ENCODE measurements at regions not wholly inside any gene's neighbourhood (a gene's known extent, or its start where the extent isn't known, plus 50 kb on each side); places are given as distances from the start of the nearest gene placed in this dataset.
A peak's percentile ranks its signal among the peaks of the same experiment; 100 is the strongest.

DNA sequence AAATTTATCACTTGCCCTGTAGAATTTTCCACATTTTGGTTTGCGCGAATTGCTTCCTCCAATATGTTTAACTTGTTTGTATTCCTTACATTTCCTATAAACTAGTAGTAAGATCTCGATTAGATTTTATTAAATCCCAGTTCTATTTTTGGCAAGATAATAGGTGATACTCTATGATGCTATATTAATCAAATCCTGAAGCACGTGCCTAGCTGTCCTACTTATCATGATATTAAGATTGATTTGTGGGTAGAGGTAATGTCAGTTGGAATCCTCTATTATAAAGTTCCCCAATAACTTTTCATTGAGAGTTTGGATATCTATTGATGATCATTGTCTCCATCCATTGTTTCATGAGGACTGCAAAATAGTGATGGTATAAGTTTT lies 82.8 kb upstream of the RIPOR2 start:
- H3K27me3 Mint-ChIP-seq = no peaks in the 10 kb centered on the region
- ChIA-PET CTCF (interaction anchor here (0.7 to 8.7 kb wide), 78 partner anchors 8 to 449 kb away, joined by 3 to 156 read pairs (median 6); partner anchors contain the start of genes ACOT13, C6orf62, GMNN and RIPOR2), POLR2A (interaction anchor here (0.7 to 1.6 kb wide), 4 partner anchors 12 to 231 kb away, joined by 3 to 4 read pairs (median 3); no protein-coding TSS in a partner anchor)
- no peak overlapping the region for H3K27ac Mint-ChIP-seq
- TF ChIP-seq, protein P1, sequence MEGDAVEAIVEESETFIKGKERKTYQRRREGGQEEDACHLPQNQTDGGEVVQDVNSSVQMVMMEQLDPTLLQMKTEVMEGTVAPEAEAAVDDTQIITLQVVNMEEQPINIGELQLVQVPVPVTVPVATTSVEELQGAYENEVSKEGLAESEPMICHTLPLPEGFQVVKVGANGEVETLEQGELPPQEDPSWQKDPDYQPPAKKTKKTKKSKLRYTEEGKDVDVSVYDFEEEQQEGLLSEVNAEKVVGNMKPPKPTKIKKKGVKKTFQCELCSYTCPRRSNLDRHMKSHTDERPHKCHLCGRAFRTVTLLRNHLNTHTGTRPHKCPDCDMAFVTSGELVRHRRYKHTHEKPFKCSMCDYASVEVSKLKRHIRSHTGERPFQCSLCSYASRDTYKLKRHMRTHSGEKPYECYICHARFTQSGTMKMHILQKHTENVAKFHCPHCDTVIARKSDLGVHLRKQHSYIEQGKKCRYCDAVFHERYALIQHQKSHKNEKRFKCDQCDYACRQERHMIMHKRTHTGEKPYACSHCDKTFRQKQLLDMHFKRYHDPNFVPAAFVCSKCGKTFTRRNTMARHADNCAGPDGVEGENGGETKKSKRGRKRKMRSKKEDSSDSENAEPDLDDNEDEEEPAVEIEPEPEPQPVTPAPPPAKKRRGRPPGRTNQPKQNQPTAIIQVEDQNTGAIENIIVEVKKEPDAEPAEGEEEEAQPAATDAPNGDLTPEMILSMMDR (IDR thresholded peaks at IDR 0.05) = no peak
- intact Hi-C loops (cut with micrococcal nuclease) = loop anchor here (2.0 to 5.0 kb wide), 4 partner anchors 162 to 436 kb away; partner anchors contain the start of genes ARMH2 and C6orf62
- ATAC-seq (no peak), DNase-seq (no peak)
- H3K4me3 Mint-ChIP-seq = no peak overlapping the region
- peaks cover 46% of the 10 kb centered on the region for H3K4me1 Mint-ChIP-seq (ENCODE audit: low read depth)
- no peaks in the 10 kb centered on the region for H3K9me3 Mint-ChIP-seq
- H3K36me3 Mint-ChIP-seq (ENCODE audit: low read depth) = no peaks in the 10 kb centered on the region

DNA sequence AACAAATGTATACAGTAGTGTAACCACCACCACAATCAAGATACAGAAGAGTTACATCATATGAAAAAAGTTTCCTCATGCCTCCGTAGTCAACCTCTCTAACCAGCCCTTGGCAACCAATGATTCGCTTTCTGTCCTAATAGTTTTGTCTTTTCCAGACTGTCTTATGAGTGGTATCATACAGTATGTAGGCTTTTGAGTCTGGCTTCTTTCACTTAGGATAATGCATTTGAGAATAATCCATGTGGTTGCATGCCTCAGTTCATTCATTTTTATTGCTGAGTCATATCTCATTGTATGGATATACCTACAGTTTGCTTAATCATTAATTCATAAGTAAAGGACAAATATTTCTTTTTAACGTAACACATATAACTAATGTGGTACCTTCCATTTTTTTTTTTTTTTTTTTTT lies 86.4 kb upstream of the RIPOR2 start:
- no peaks in the 10 kb centered on the region for H3K9me3 Mint-ChIP-seq
- no peaks in the 10 kb centered on the region for H3K27me3 Mint-ChIP-seq
- TF ChIP-seq, protein P1 (IDR thresholded peaks at IDR 0.05) = no peak
- H3K4me1 Mint-ChIP-seq (ENCODE audit: low read depth) = peaks cover 48% of the 10 kb centered on the region
- DNase-seq (no peak), ATAC-seq (no peak)
- no peak overlapping the region for H3K27ac Mint-ChIP-seq
- no peaks in the 10 kb centered on the region for H3K36me3 Mint-ChIP-seq (ENCODE audit: low read depth)
- CTCF ChIA-PET = interaction anchor here (1.6 to 5.2 kb wide), 3 partner anchors 49 to 112 kb away, joined by 3 to 43 read pairs (median 8); no protein-coding TSS in a partner anchor
- POLR2A ChIA-PET = no interaction called here
- intact Hi-C loops (cut with micrococcal nuclease) = no loop called here
- H3K4me3 Mint-ChIP-seq = no peak overlapping the region

DNA sequence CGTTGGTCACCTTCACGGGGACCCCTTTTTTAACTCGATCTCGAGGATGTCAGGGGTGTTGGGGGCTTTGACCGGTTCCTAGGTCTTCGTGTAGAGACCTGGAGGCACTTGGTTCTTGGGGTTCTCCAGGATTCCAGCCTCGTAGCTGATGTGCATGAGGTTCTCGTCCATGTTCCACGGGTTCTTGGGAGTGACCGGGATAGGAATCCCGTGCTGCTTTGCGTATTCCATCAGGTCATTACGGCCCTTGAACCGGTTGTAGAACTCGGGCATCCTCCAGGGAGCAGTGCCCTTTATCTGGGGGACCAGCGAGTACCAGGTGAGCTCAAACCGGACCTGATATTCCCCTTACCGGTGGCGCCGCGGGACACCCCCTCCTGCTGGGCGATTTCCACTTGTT lies 88.0 kb upstream of the RIPOR2 start:
- Mint-ChIP-seq H3K27me3 (no peaks in the 10 kb centered on the region), H3K27ac (no peak overlapping the region), H3K4me1 (ENCODE audit: low read depth) (peaks cover 51% of the 10 kb centered on the region), H3K9me3 (no peaks in the 10 kb centered on the region), H3K4me3 (no peak overlapping the region), H3K36me3 (ENCODE audit: low read depth) (no peaks in the 10 kb centered on the region)
- TF ChIP-seq, protein P1 (IDR thresholded peaks at IDR 0.05) = no peak
- intact Hi-C loops (cut with micrococcal nuclease) = no loop called here
- ATAC-seq (no peak), DNase-seq (no peak)
- ChIA-PET POLR2A (no interaction called here), CTCF (interaction anchor here (1.1 to 5.4 kb wide), 4 partner anchors 9 to 166 kb away, joined by 3 to 77 read pairs (median 4); no protein-coding TSS in a partner anchor)

DNA sequence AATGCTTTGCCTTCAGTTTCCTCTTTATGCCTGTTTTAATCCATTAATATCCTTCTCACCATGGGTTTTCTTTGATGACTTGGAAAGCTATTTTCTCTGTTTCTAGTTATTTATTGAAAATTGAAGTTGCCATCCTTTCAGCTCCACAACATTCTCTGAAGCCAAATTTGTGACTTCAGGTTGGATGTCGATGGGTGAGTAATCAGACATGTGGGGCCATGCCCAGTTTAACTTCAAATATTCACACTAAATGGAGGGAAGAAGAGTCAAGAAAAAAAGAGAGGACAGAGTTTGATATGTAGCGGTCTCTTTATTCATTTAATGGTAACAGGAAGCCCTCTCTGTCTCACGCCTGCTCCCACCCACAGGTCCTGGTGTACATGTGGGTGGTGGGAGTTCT lies 89.1 kb upstream of the RIPOR2 start:
- POLR2A ChIA-PET = interaction anchor here (1.1 to 5.0 kb wide), 3 partner anchors 11 to 113 kb away, joined by 3 to 32 read pairs (median 4); no protein-coding TSS in a partner anchor
- no peak for ATAC-seq
- Mint-ChIP-seq H3K4me1 (ENCODE audit: low read depth) (peaks cover 53% of the 10 kb centered on the region), H3K9me3 (no peaks in the 10 kb centered on the region), H3K4me3 (peak overlapping the region; percentile 16), H3K27ac (peak overlapping the region; percentile 85), H3K36me3 (ENCODE audit: low read depth) (no peaks in the 10 kb centered on the region), H3K27me3 (no peaks in the 10 kb centered on the region)
- intact Hi-C loops (cut with micrococcal nuclease) = no loop called here
- CTCF ChIA-PET = interaction anchor here (1.8 to 6.2 kb wide), 8 partner anchors 10 to 168 kb away, joined by 6 to 122 read pairs (median 33); partner anchors contain the start of gene RIPOR2
- TF ChIP-seq, protein P1 (IDR thresholded peaks at IDR 0.05) = no peak
- no peak for DNase-seq

DNA sequence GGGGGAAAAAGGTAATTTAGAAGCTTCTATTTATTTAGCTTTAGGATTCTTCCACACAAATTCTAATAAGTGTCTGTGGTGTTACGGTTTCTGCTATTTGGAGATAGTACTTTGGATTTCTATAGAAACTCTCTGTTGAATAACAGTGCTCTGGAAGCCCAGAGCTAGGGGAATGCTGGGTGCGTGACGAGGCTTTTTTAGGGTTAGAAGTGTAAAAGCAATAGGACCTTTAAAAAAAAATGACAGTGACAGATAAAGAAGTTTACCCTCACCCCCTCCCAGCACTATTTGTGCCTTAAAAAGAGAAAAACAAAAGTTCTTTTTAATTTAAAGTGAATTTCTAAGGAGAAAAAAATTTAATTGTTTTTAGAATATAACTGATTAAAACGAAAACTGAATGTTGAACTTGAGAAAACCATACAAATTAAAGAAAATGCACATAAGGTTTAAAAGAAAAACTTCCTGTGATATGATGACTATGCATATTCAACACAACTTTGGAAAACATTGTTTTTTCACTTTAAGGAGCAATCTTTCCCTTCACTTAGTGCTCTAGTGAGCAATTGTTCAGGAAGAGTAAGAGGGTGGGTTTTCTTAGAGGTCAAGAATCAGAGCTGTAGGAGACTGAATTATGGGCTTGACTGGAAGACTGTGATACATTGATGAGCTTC lies 89.6 kb upstream of the RIPOR2 start:
- Mint-ChIP-seq H3K27ac (peak overlapping the region; percentile 85), H3K4me3 (peak overlapping the region; percentile 42), H3K27me3 (no peaks in the 10 kb centered on the region), H3K4me1 (ENCODE audit: low read depth) (peaks cover 53% of the 10 kb centered on the region), H3K9me3 (no peaks in the 10 kb centered on the region), H3K36me3 (ENCODE audit: low read depth) (no peaks in the 10 kb centered on the region)
- intact Hi-C loops (cut with micrococcal nuclease) = no loop called here
- POLR2A ChIA-PET = interaction anchor here (0.7 to 5.0 kb wide), 7 partner anchors 11 to 125 kb away, joined by 3 to 32 read pairs (median 4); no protein-coding TSS in a partner anchor
- DNase-seq (no peak), ATAC-seq (no peak)
- TF ChIP-seq, protein P1 (IDR thresholded peaks at IDR 0.05) = no peak
- CTCF ChIA-PET = interaction anchor here (1.4 to 6.2 kb wide), 16 partner anchors 10 to 168 kb away, joined by 5 to 122 read pairs (median 24); partner anchors contain the start of gene RIPOR2

Data from activated CD8-positive, alpha-beta T cell treated with anti-CD3 and anti-CD28 coated beads for 36 hours (primary cell).